ENCODE measurements at regions not wholly inside any gene's neighbourhood (a gene's known extent, or its start where the extent isn't known, plus 50 kb on each side); places are given as distances from the start of the nearest gene placed in this dataset.

DNA sequence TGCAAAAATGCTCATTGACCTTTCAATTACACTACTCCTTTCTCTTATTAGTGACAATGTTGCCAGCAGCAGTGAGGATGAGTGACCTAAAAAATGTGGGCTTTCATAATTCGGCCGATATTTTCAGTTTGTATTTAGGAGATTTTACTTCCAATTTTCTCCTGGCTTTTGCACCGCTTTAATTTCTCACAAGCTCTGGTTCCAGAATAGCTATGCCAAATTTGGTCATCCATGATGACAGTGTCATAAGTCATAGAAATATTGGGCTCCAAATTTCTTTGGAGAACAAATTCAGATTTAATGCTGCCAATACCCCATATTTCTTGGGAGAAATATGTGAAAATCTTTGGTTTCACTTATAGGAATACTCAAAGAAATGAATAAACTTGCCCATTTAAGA, 187.7 kb upstream of the HCCS start:
- TF ChIP-seq, protein P1, sequence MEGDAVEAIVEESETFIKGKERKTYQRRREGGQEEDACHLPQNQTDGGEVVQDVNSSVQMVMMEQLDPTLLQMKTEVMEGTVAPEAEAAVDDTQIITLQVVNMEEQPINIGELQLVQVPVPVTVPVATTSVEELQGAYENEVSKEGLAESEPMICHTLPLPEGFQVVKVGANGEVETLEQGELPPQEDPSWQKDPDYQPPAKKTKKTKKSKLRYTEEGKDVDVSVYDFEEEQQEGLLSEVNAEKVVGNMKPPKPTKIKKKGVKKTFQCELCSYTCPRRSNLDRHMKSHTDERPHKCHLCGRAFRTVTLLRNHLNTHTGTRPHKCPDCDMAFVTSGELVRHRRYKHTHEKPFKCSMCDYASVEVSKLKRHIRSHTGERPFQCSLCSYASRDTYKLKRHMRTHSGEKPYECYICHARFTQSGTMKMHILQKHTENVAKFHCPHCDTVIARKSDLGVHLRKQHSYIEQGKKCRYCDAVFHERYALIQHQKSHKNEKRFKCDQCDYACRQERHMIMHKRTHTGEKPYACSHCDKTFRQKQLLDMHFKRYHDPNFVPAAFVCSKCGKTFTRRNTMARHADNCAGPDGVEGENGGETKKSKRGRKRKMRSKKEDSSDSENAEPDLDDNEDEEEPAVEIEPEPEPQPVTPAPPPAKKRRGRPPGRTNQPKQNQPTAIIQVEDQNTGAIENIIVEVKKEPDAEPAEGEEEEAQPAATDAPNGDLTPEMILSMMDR (IDR thresholded peaks at IDR 0.05; ENCODE audit: low read length) = no peak
- no peak for TF ChIP-seq EZH2 (optimal IDR thresholded peaks at IDR 0.05; ENCODE audit: low read depth, low read length)
